ENCODE measurements at regions not wholly inside any gene's neighbourhood (a gene's known extent, or its start where the extent isn't known, plus 50 kb on each side); places are given as distances from the start of the nearest gene placed in this dataset.

- TF ChIP-seq EZH2phosphoT487 (IDR thresholded peaks at IDR 0.05; ENCODE audit: borderline replicate concordance, low read length) = no peak
- peak; percentile 29; the same call in 1 of the 2 replicates for TF ChIP-seq CTCF (conservative IDR thresholded peaks at IDR 0.05; ENCODE audit: low read depth, low read length)
These were observed 235.2 kb upstream of the MGMT start for GRCh38 chr10:129231821-129232220.

Measured in PC-3 (cell line).